Hepatocyte (in vitro differentiated cells): ENCODE measurements at regions not wholly inside any gene's neighbourhood (a gene's known extent, or its start where the extent isn't known, plus 50 kb on each side); places are given as distances from the start of the nearest gene placed in this dataset.

Experiments used
- EZH2phosphoT487 ChIP-seq: fragments of 200-600 bp; sonication (generic); IDR thresholded peaks from one replicate; pipeline ENCODE4 v1.6.1; 2018; ENCODE audit warnings: antibody characterized with exemption, mild to moderate bottlenecking, low read depth, moderate library complexity; ENCODE audit not compliant: unreplicated experiment, severe bottlenecking
- TF ChIP-seq, protein P1 (sequence below): fragments of 200-600 bp; sonication (generic); IDR thresholded peaks from 2 replicates; pipeline ENCODE4 v1.5.1; 2016; ENCODE audit warnings: antibody characterized with exemption, mild to moderate bottlenecking; ENCODE audit not compliant: poor library complexity

DNA sequence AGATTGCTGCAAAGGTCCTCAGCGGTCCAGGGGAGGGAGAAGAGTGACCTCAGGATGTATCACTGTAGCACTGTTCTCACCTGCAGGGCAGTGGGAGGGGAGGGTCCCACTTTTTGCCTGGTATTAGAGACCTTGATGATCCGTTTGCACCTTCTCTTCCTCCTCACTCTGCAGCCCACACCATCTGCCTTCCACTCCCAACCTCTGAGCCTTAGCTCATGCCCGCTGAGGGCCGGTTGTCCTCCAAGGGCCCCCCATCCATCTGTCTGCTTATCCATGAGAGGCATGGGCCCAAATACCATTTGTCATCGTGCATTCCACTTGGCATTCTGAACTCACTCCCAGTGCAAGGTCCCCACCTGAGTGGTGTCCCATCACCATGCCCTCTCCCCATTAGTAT, 64.6 kb upstream of the PCBD1 start:
- TF ChIP-seq, protein P1, sequence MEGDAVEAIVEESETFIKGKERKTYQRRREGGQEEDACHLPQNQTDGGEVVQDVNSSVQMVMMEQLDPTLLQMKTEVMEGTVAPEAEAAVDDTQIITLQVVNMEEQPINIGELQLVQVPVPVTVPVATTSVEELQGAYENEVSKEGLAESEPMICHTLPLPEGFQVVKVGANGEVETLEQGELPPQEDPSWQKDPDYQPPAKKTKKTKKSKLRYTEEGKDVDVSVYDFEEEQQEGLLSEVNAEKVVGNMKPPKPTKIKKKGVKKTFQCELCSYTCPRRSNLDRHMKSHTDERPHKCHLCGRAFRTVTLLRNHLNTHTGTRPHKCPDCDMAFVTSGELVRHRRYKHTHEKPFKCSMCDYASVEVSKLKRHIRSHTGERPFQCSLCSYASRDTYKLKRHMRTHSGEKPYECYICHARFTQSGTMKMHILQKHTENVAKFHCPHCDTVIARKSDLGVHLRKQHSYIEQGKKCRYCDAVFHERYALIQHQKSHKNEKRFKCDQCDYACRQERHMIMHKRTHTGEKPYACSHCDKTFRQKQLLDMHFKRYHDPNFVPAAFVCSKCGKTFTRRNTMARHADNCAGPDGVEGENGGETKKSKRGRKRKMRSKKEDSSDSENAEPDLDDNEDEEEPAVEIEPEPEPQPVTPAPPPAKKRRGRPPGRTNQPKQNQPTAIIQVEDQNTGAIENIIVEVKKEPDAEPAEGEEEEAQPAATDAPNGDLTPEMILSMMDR: no peak
- no peak for TF ChIP-seq EZH2phosphoT487
